Endothelial cell (in vitro differentiated cells): ENCODE measurements at regions not wholly inside any gene's neighbourhood (a gene's known extent, or its start where the extent isn't known, plus 50 kb on each side); places are given as distances from the start of the nearest gene placed in this dataset.

ENCODE experiments used
- DNase-seq: peaks from one replicate; pipeline ENCODE4 v3.0.0; 2021; ENCODE audit warnings: low spot score
- H3K27ac Mint-ChIP-seq: one replicate; pipeline ENCODE4 v1.8.0; 2021; ENCODE audit warnings: mixed read lengths, inconsistent platforms; ENCODE audit not compliant: unreplicated experiment
- H3K27me3 Mint-ChIP-seq: one replicate; pipeline ENCODE4 v1.8.0; 2021; ENCODE audit warnings: mild to moderate bottlenecking, moderate library complexity, mixed read lengths, inconsistent platforms; ENCODE audit not compliant: unreplicated experiment
- H3K36me3 Mint-ChIP-seq: one replicate; pipeline ENCODE4 v1.8.0; 2021; ENCODE audit warnings: mild to moderate bottlenecking, low read depth, mixed read lengths, inconsistent platforms; ENCODE audit not compliant: unreplicated experiment
- H3K4me1 Mint-ChIP-seq: one replicate; pipeline ENCODE4 v1.8.0; 2021; ENCODE audit warnings: mild to moderate bottlenecking, mixed read lengths, inconsistent platforms; ENCODE audit not compliant: unreplicated experiment
- H3K4me3 Mint-ChIP-seq: one replicate; pipeline ENCODE4 v1.8.0; 2021; ENCODE audit warnings: mild to moderate bottlenecking, mixed read lengths, inconsistent platforms; ENCODE audit not compliant: unreplicated experiment
- H3K9me3 Mint-ChIP-seq: one replicate; pipeline ENCODE4 v1.8.0; 2021; ENCODE audit warnings: mixed read lengths, inconsistent platforms; ENCODE audit not compliant: unreplicated experiment
- CTCF ChIP-seq: fragments of 200-600 bp; sonication (generic); IDR thresholded peaks from one replicate; pipeline ENCODE4 v1.5.0; 2021; ENCODE audit warnings: antibody characterized with exemption; ENCODE audit not compliant: unreplicated experiment

- Mint-ChIP-seq H3K4me1 (peaks cover 3% of the 10 kb centered on the region), H3K36me3 (no peaks in the 10 kb centered on the region), H3K4me3 (no peak overlapping the region), H3K9me3 (no peaks in the 10 kb centered on the region), H3K27ac (no peak overlapping the region), H3K27me3 (no peaks in the 10 kb centered on the region)
- no peak for DNase-seq
- TF ChIP-seq CTCF, result no peak
Measured at GRCh38 chr10:63829573-63830149, 308.5 kb downstream of the REEP3 start.

- Mint-ChIP-seq H3K36me3 (no peaks in the 10 kb centered on the region), H3K27ac (no peak overlapping the region), H3K4me3 (no peak overlapping the region), H3K4me1 (peaks cover 3% of the 10 kb centered on the region), H3K27me3 (no peaks in the 10 kb centered on the region), H3K9me3 (no peaks in the 10 kb centered on the region)
- no peak for DNase-seq
- TF ChIP-seq CTCF, result no peak
Measured at GRCh38 chr10:63832686-63833085, 311.5 kb downstream of the REEP3 start.

GRCh38 chr10:63833411-63834060, 312.3 kb downstream of the REEP3 start:
- H3K36me3 Mint-ChIP-seq, result no peaks in the 10 kb centered on the region
- no peaks in the 10 kb centered on the region for H3K9me3 Mint-ChIP-seq
- H3K27ac Mint-ChIP-seq, result no peak overlapping the region
- TF ChIP-seq CTCF, result no peak
- DNase-seq, result no peak
- peaks cover 3% of the 10 kb centered on the region for H3K4me1 Mint-ChIP-seq
- no peaks in the 10 kb centered on the region for H3K27me3 Mint-ChIP-seq
- no peak overlapping the region for H3K4me3 Mint-ChIP-seq

- Mint-ChIP-seq H3K36me3 (no peaks in the 10 kb centered on the region), H3K4me3 (no peak overlapping the region), H3K27ac (no peak overlapping the region), H3K27me3 (no peaks in the 10 kb centered on the region), H3K4me1 (no peaks in the 10 kb centered on the region), H3K9me3 (no peaks in the 10 kb centered on the region)
- no peak for TF ChIP-seq CTCF
- no peak for DNase-seq
Measured at GRCh38 chr10:63836666-63837442, 315.7 kb downstream of the REEP3 start.

- TF ChIP-seq CTCF, result no peak
- no peaks in the 10 kb centered on the region for H3K36me3 Mint-ChIP-seq
- peaks cover 1% of the 10 kb centered on the region for H3K27me3 Mint-ChIP-seq
- no peaks in the 10 kb centered on the region for H3K4me1 Mint-ChIP-seq
- no peaks in the 10 kb centered on the region for H3K9me3 Mint-ChIP-seq
- no peak overlapping the region for H3K4me3 Mint-ChIP-seq
- H3K27ac Mint-ChIP-seq, result no peak overlapping the region
- DNase-seq, result no peak
Measured at GRCh38 chr10:63841761-63842160, 320.6 kb downstream of the REEP3 start.
